GM21737 (cell line): ENCODE measurements at regions not wholly inside any gene's neighbourhood (a gene's known extent, or its start where the extent isn't known, plus 50 kb on each side); places are given as distances from the start of the nearest gene placed in this dataset.
A peak's percentile ranks its signal among the peaks of the same experiment; 100 is the strongest.
"Not testable (repeated sequence)": the region's sequence is repeated elsewhere in the genome, so short reads cannot be mapped to it uniquely, and the experiment has no call there.

Experiments
- ATAC-seq: cut with Tn5 transposase; IDR thresholded peaks from one replicate; pipeline ENCODE4 v1.9.1; 2021; ENCODE audit warnings: mild to moderate bottlenecking, moderate library complexity; ENCODE audit not compliant: unreplicated experiment

GRCh38 chr4:103499094-103499493, 220.7 kb downstream of the TACR3 start:
- ATAC-seq = no peak

- peak; percentile 83 for ATAC-seq
These were observed 221.4 kb downstream of the TACR3 start for GRCh38 chr4:103498161-103499070.

- peak; percentile 48 for ATAC-seq
These were observed 222.1 kb downstream of the TACR3 start for GRCh38 chr4:103497692-103498091.

GRCh38 chr4:103496800-103497199, 223.0 kb downstream of the TACR3 start:
- ATAC-seq = no peak

- no peak for ATAC-seq
These were observed 226.2 kb downstream of the TACR3 start for GRCh38 chr4:103493450-103494159.

- ATAC-seq = not testable (repeated sequence)
These were observed 234.5 kb downstream of the TACR3 start for GRCh38 chr4:103485296-103485695.

GRCh38 chr4:103484521-103484920, 235.3 kb downstream of the TACR3 start:
- no peak for ATAC-seq

GRCh38 chr4:103482893-103483292, 236.9 kb downstream of the TACR3 start:
- ATAC-seq = no peak

GRCh38 chr4:103482471-103482870, 237.3 kb downstream of the TACR3 start:
- ATAC-seq = no peak

- ATAC-seq = no peak
These were observed 241.1 kb downstream of the TACR3 start for GRCh38 chr4:103478734-103479133.

GRCh38 chr4:103478210-103478609, 241.6 kb downstream of the TACR3 start:
- ATAC-seq = no peak

- no peak for ATAC-seq
These were observed 259.4 kb upstream of the CENPE start for GRCh38 chr4:103457566-103457965.

GRCh38 chr4:103451341-103451740, 253.2 kb upstream of the CENPE start:
- ATAC-seq = no peak

GRCh38 chr4:103450693-103451092, 252.6 kb upstream of the CENPE start:
- no peak for ATAC-seq

GRCh38 chr4:103449296-103450023, 251.3 kb upstream of the CENPE start:
- no peak for ATAC-seq

- ATAC-seq = no peak
These were observed 247.2 kb upstream of the CENPE start for GRCh38 chr4:103445377-103445776.

- no peak for ATAC-seq
These were observed 245.2 kb upstream of the CENPE start for GRCh38 chr4:103443324-103443723.

- no peak for ATAC-seq
These were observed 231.1 kb upstream of the CENPE start for GRCh38 chr4:103429283-103429682.

- ATAC-seq = no peak
These were observed 227.3 kb upstream of the CENPE start for GRCh38 chr4:103425406-103425805.

GRCh38 chr4:103424853-103425252, 226.7 kb upstream of the CENPE start:
- no peak for ATAC-seq

GRCh38 chr4:103423261-103423660, 225.1 kb upstream of the CENPE start:
- no peak for ATAC-seq
